GM21576 (cell line): ENCODE measurements at regions not wholly inside any gene's neighbourhood (a gene's known extent, or its start where the extent isn't known, plus 50 kb on each side); places are given as distances from the start of the nearest gene placed in this dataset.
"Not testable (repeated sequence)": the region's sequence is repeated elsewhere in the genome, so short reads cannot be mapped to it uniquely, and the experiment has no call there.

Experiments
- ATAC-seq: cut with Tn5 transposase; IDR thresholded peaks from one replicate; pipeline ENCODE4 v1.9.1; 2021; ENCODE audit warnings: mild to moderate bottlenecking, moderate library complexity; ENCODE audit not compliant: unreplicated experiment

GRCh38 chr6:78380541-78380940 lies 486.8 kb upstream of the IRAK1BP1 start:
- ATAC-seq, result no peak

GRCh38 chr6:78383968-78384367 lies 483.4 kb upstream of the IRAK1BP1 start:
- no peak for ATAC-seq

GRCh38 chr6:78386854-78387253 lies 480.5 kb upstream of the IRAK1BP1 start:
- not testable (repeated sequence) for ATAC-seq

GRCh38 chr6:78390066-78390465 lies 477.3 kb upstream of the IRAK1BP1 start:
- no peak for ATAC-seq

- ATAC-seq, result no peak
Observed at GRCh38 chr6:78397499-78397898, 469.9 kb upstream of the IRAK1BP1 start.

- no peak for ATAC-seq
Observed at GRCh38 chr6:78398292-78398691, 469.1 kb upstream of the IRAK1BP1 start.

GRCh38 chr6:78400076-78400475 lies 467.3 kb upstream of the IRAK1BP1 start:
- ATAC-seq, result no peak

- no peak for ATAC-seq
Observed at GRCh38 chr6:78427386-78427785, 440.0 kb upstream of the IRAK1BP1 start.

- ATAC-seq, result no peak
Observed at GRCh38 chr6:78430521-78430920, 436.8 kb upstream of the IRAK1BP1 start.

- ATAC-seq, result no peak
Observed at GRCh38 chr6:78435671-78436070, 431.7 kb upstream of the IRAK1BP1 start.

- no peak for ATAC-seq
Observed at GRCh38 chr6:78436335-78436734, 431.0 kb upstream of the IRAK1BP1 start.

GRCh38 chr6:78438135-78438534 lies 429.2 kb upstream of the IRAK1BP1 start:
- ATAC-seq, result no peak

- ATAC-seq, result no peak
Observed at GRCh38 chr6:78460711-78461110, 406.6 kb upstream of the IRAK1BP1 start.

- ATAC-seq, result no peak
Observed at GRCh38 chr6:78462728-78463127, 404.6 kb upstream of the IRAK1BP1 start.

- ATAC-seq, result no peak
Observed at GRCh38 chr6:78465059-78465634, 402.2 kb upstream of the IRAK1BP1 start.

GRCh38 chr6:78476561-78476960 lies 390.8 kb upstream of the IRAK1BP1 start:
- ATAC-seq, result no peak

GRCh38 chr6:78482801-78483552 lies 384.4 kb upstream of the IRAK1BP1 start:
- no peak for ATAC-seq

- ATAC-seq, result no peak
Observed at GRCh38 chr6:78483553-78484197, 383.7 kb upstream of the IRAK1BP1 start.

GRCh38 chr6:78484198-78485064 lies 382.9 kb upstream of the IRAK1BP1 start:
- ATAC-seq, result no peak

GRCh38 chr6:78487401-78487800 lies 379.9 kb upstream of the IRAK1BP1 start:
- ATAC-seq, result no peak

GRCh38 chr6:78489874-78490273 lies 377.5 kb upstream of the IRAK1BP1 start:
- ATAC-seq, result no peak
